Inflammatory macrophage (primary cell): ENCODE measurements at regions not wholly inside any gene's neighbourhood (a gene's known extent, or its start where the extent isn't known, plus 50 kb on each side); places are given as distances from the start of the nearest gene placed in this dataset.
A peak's percentile ranks its signal among the peaks of the same experiment; 100 is the strongest.
"Not testable (repeated sequence)": the region's sequence is repeated elsewhere in the genome, so short reads cannot be mapped to it uniquely, and the experiment has no call there.

ENCODE experiments used
- DNase-seq, 2 donors: peaks; one replicate each; pipeline ENCODE4 v3.0.0-alpha.2; 2020 to 2022

GRCh38 chr10:6979371-6979770 is 399.3 kb upstream of the PRKCQ start:
- no peak for DNase-seq

- DNase-seq, result no peak
Measured at GRCh38 chr10:6978187-6978627, 398.1 kb upstream of the PRKCQ start.

GRCh38 chr10:6977398-6978186 is 397.5 kb upstream of the PRKCQ start:
- no peak for DNase-seq

GRCh38 chr10:6973899-6974298 is 393.8 kb upstream of the PRKCQ start:
- peak in 1 of 2 donors; percentile 34 for DNase-seq

- DNase-seq, result no peak
Measured at GRCh38 chr10:6972226-6972625, 392.1 kb upstream of the PRKCQ start.

- no peak for DNase-seq
Measured at GRCh38 chr10:6969659-6970058, 389.6 kb upstream of the PRKCQ start.

GRCh38 chr10:6964543-6964942 is 384.5 kb upstream of the PRKCQ start:
- peak in 1 of 2 donors; percentile 11 for DNase-seq

- no peak for DNase-seq
Measured at GRCh38 chr10:6962576-6962975, 382.5 kb upstream of the PRKCQ start.

- no peak for DNase-seq
Measured at GRCh38 chr10:6958711-6959110, 378.6 kb upstream of the PRKCQ start.

- DNase-seq, result peak; percentile 59 to 68
Measured at GRCh38 chr10:6958254-6958653, 378.2 kb upstream of the PRKCQ start.

GRCh38 chr10:6957851-6958250 is 377.8 kb upstream of the PRKCQ start:
- DNase-seq, result no peak

GRCh38 chr10:6956562-6956961 is 376.5 kb upstream of the PRKCQ start:
- DNase-seq, result no peak

GRCh38 chr10:6953271-6953801 is 373.3 kb upstream of the PRKCQ start:
- DNase-seq, result no peak

- no peak for DNase-seq
Measured at GRCh38 chr10:6951732-6952131, 371.7 kb upstream of the PRKCQ start.

GRCh38 chr10:6950133-6950532 is 370.1 kb upstream of the PRKCQ start:
- DNase-seq, result no peak

- DNase-seq, result no peak
Measured at GRCh38 chr10:6944436-6944835, 364.4 kb upstream of the PRKCQ start.

- DNase-seq, result no peak
Measured at GRCh38 chr10:6938384-6938783, 358.3 kb upstream of the PRKCQ start.

GRCh38 chr10:6936931-6937330 is 356.9 kb upstream of the PRKCQ start:
- no peak for DNase-seq

GRCh38 chr10:6929148-6929830 is 349.2 kb upstream of the PRKCQ start:
- peak; percentile 59 to 65 for DNase-seq

- DNase-seq, result peak; percentile 54 to 64
Measured at GRCh38 chr10:6928586-6928985, 348.5 kb upstream of the PRKCQ start.

GRCh38 chr10:6926971-6927370 is 346.9 kb upstream of the PRKCQ start:
- peak; percentile 85 to 91 for DNase-seq

GRCh38 chr10:6925146-6925545 is 345.1 kb upstream of the PRKCQ start:
- DNase-seq, result no peak

GRCh38 chr10:6924166-6924565 is 344.1 kb upstream of the PRKCQ start:
- DNase-seq, result no peak

GRCh38 chr10:6921026-6921425 is 340.9 kb upstream of the PRKCQ start:
- DNase-seq, result not testable (repeated sequence)
